PFSK-1 (cell line): ENCODE measurements at regions not wholly inside any gene's neighbourhood (a gene's known extent, or its start where the extent isn't known, plus 50 kb on each side); places are given as distances from the start of the nearest gene placed in this dataset.

Experiments
- FOXP2 ChIP-seq: optimal IDR thresholded peaks from 2 replicates; pipeline ENCODE3; 2011; ENCODE audit warnings: borderline replicate concordance, control low read depth, inconsistent platforms; ENCODE audit not compliant: insufficient read depth; ENCODE audit errors: extremely low read length, extremely low read depth
- POLR2AphosphoS5 ChIP-seq: IDR thresholded peaks from 2 replicates; pipeline ENCODE4 v1.6.1; 2012; ENCODE audit warnings: low read depth, mild to moderate bottlenecking, control low read depth, low read length, moderate library complexity
- REST ChIP-seq, 2 experiments: IDR thresholded peaks; 2 replicates each; pipeline versions ENCODE4 v1.6.1 to v1.8.0; 2011 to 2012; ENCODE audit warnings: low read depth in 2 of 2, low read length in 2 of 2, control low read depth in 1 of 2, inconsistent platforms in 1 of 2, mild to moderate bottlenecking in 1 of 2, moderate library complexity in 1 of 2; ENCODE audit not compliant: insufficient read depth in 1 of 2
- SIN3A ChIP-seq: IDR thresholded peaks from 2 replicates; pipeline ENCODE4 v1.6.1; 2012; ENCODE audit warnings: mild to moderate bottlenecking, low read length, moderate library complexity, borderline replicate concordance; ENCODE audit not compliant: insufficient read depth
- TAF1 ChIP-seq: IDR thresholded peaks from 2 replicates; pipeline ENCODE4 v1.6.1; 2012; ENCODE audit warnings: low read length, control low read depth, borderline replicate concordance; ENCODE audit not compliant: insufficient read depth

- no peak for TF ChIP-seq SIN3A
- TF ChIP-seq REST (IDR thresholded peaks at IDR 0.05; ENCODE audit: insufficient read depth in 1 of 2, low read depth in 2 of 2, low read length in 2 of 2), result no peak
- TF ChIP-seq TAF1, result no peak
- no peak for TF ChIP-seq FOXP2
- TF ChIP-seq POLR2AphosphoS5, result no peak
Observed at GRCh38 chr1:182126272-182126800, 64.8 kb upstream of the ZNF648 start.

- TF ChIP-seq FOXP2, result no peak
- TF ChIP-seq TAF1, result no peak
Observed at GRCh38 chr1:182122913-182123260, 61.4 kb upstream of the ZNF648 start.

- TF ChIP-seq POLR2AphosphoS5 (no peak), SIN3A (no peak), REST (IDR thresholded peaks at IDR 0.05; ENCODE audit: insufficient read depth in 1 of 2, low read depth in 2 of 2, low read length in 2 of 2) (no peak), TAF1 (no peak), FOXP2 (no peak)
Observed at GRCh38 chr1:182122256-182122912, 60.9 kb upstream of the ZNF648 start.

- TF ChIP-seq POLR2AphosphoS5, result no peak
- no peak for TF ChIP-seq SIN3A
- TF ChIP-seq TAF1, result no peak
- TF ChIP-seq FOXP2, result no peak
Observed at GRCh38 chr1:182121787-182122186, 60.3 kb upstream of the ZNF648 start.

DNA sequence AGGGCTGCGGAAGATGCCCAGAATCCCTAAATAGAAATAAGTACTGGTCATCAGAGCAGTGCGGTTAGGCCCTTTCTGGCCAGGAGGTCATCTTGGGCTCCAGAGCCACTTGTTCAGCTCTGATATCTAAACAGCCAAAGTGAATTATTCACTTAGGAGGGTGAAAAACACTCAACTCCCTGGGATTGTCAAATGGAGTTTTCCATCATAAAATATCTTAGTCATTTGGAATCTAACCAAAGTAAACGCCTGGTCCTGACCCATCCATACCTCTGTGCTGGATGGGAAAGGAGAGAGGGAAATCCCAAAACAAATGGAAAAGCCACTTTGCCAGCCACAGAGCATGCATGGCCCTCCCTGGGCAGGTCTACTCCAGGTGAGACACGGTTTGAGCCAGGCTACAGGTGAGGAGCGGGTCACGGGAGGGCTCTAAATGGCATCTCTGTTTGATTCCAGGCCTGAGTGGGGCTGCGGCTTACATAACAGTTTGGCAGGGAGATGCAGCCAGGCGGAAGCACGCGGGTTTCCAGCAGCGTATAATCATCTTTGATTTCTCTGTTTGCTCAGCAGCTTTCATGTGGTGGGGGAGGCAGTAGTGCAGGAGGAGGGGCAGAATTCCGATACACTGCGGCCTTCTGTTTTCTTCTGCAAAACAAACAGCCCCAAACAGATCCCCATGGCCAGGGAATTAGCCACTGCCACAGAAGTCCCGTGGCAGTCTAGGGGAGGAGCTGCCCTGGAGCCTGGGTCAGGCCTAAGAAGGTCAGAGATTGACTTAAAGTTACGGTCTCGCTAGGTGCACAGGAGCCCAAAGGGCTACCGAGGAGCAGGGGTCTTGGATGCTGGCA, 59.1 kb upstream of the ZNF648 start:
- TF ChIP-seq TAF1 (no peak), FOXP2 (no peak), SIN3A (no peak), POLR2AphosphoS5 (no peak), REST (IDR thresholded peaks at IDR 0.05; ENCODE audit: insufficient read depth in 1 of 2, low read depth in 2 of 2, low read length in 2 of 2) (no peak)
